SU-DHL-6 (cell line): ENCODE measurements at regions not wholly inside any gene's neighbourhood (a gene's known extent, or its start where the extent isn't known, plus 50 kb on each side); places are given as distances from the start of the nearest gene placed in this dataset.

Experiments used
- H2AFZ ChIP-seq: fragments of 200-600 bp; sonication (generic); 2 replicates; pipeline ENCODE4 v1.6.1; 2014; ENCODE audit warnings: low read depth, mild to moderate bottlenecking, moderate library complexity, mixed read lengths, antibody characterized with exemption, low read length; ENCODE audit not compliant: severe bottlenecking
- H3F3A ChIP-seq: fragments of 200-600 bp; shearing (Covaris generic); 2 replicates; pipeline ENCODE4 v1.6.0; 2016; ENCODE audit warnings: antibody characterized with exemption, mild to moderate bottlenecking; ENCODE audit not compliant: insufficient read depth
- H3K27ac ChIP-seq: fragments of 200-600 bp; sonication (generic); 2 replicates; pipeline ENCODE4 v1.5.1; 2016; ENCODE audit warnings: low read depth, mild to moderate bottlenecking, low read length, moderate library complexity, mixed read lengths
- H3K27me3 ChIP-seq: fragments of 200-600 bp; sonication (generic), shearing (Covaris generic); 2 replicates; pipeline ENCODE4 v1.6.0; 2014; ENCODE audit warnings: mild to moderate bottlenecking, low read length
- H3K36me3 ChIP-seq: fragments of 200-600 bp; sonication (generic); 2 replicates; pipeline ENCODE4 v1.6.1; 2014; ENCODE audit warnings: mild to moderate bottlenecking, low read length, mixed read lengths
- H3K4me2 ChIP-seq: fragments of 300-600, 200-600 bp; shearing (Covaris generic), sonication (generic); 2 replicates; pipeline ENCODE4 v1.6.0; 2014; ENCODE audit warnings: low read length, low read depth, mild to moderate bottlenecking; ENCODE audit not compliant: poor library complexity, severe bottlenecking
- H3K4me3 ChIP-seq: fragments of 200-600 bp; sonication (generic); 2 replicates; pipeline ENCODE4 v1.5.1; 2014; ENCODE audit warnings: antibody characterized with exemption, low read length, mild to moderate bottlenecking, mixed read lengths; ENCODE audit not compliant: insufficient read depth, poor library complexity, severe bottlenecking
- H3K79me2 ChIP-seq: fragments of 200-600 bp; sonication (generic); 2 replicates; pipeline ENCODE4 v1.6.1; 2014; ENCODE audit warnings: mild to moderate bottlenecking, low read length, moderate library complexity; ENCODE audit not compliant: insufficient read depth
- H3K9ac ChIP-seq: fragments of 200-600 bp; sonication (generic); 2 replicates; pipeline ENCODE4 v1.7.0; 2014; ENCODE audit warnings: mild to moderate bottlenecking, low read length
- H3K9me2 ChIP-seq: fragments of 200-600 bp; sonication (generic); replicated peaks from 2 replicates; pipeline ENCODE4 v1.6.1; 2014; ENCODE audit warnings: low read length; ENCODE audit not compliant: insufficient read depth
- H3K9me3 ChIP-seq: fragments of 200-600 bp; sonication (generic); 2 replicates; pipeline ENCODE4 v1.6.1; 2014; ENCODE audit warnings: low read length, mixed read lengths; ENCODE audit not compliant: insufficient read depth
- H4K20me1 ChIP-seq: fragments of 200-600 bp; sonication (generic); 2 replicates; pipeline ENCODE4 v1.6.1; 2014; ENCODE audit warnings: low read depth, mild to moderate bottlenecking, antibody characterized with exemption, low read length, moderate library complexity, mixed read lengths
- EZH2phosphoT487 ChIP-seq: fragments of 200-600 bp; sonication (generic), shearing (Covaris generic); conservative IDR thresholded peaks from 2 replicates; pipeline ENCODE4 v1.6.1; 2018; ENCODE audit warnings: mild to moderate bottlenecking, antibody characterized with exemption, low read length, moderate library complexity, mixed read lengths
- TF ChIP-seq, protein P1 (sequence below): fragments of 200-600 bp; sonication (generic); IDR thresholded peaks from one replicate; pipeline ENCODE4 v1.5.1; 2017; ENCODE audit warnings: antibody characterized with exemption, mild to moderate bottlenecking, low read length, moderate library complexity; ENCODE audit not compliant: insufficient read depth, poor library complexity, severe bottlenecking

DNA sequence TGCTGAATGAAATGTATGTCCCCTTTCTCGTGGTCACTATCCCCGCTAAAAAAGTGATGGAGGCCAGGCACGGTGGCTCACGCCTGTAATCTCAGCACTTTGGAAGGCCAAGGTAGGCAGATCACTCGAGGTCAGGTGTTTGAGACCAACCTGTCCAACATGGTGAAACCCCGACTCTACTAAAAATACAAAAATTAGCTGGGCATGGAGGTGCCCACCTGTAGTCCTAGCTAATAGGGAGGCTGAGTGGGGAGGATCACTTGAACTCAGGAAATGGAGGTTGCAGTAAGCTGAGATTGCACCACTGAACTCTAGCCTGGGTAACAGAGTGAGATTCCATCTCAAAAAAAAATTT is 91.4 kb upstream of the MKLN1 start:
- Histone ChIP-seq H4K20me1 (no peaks in the 10 kb centered on the region), H3K27me3 (no peaks in the 10 kb centered on the region), H3K9me3 (no peaks in the 10 kb centered on the region), H3F3A (peaks cover 11% of the 10 kb centered on the region; the same call in 1 of the 2 replicates), H3K27ac (no peak overlapping the region), H2AFZ (no peak overlapping the region), H3K79me2 (no peaks in the 10 kb centered on the region), H3K4me2 (no peak overlapping the region), H3K9me2 (no peaks in the 10 kb centered on the region), H3K9ac (no peak overlapping the region), H3K4me3 (no peak overlapping the region), H3K36me3 (no peaks in the 10 kb centered on the region)
- TF ChIP-seq, protein P1, sequence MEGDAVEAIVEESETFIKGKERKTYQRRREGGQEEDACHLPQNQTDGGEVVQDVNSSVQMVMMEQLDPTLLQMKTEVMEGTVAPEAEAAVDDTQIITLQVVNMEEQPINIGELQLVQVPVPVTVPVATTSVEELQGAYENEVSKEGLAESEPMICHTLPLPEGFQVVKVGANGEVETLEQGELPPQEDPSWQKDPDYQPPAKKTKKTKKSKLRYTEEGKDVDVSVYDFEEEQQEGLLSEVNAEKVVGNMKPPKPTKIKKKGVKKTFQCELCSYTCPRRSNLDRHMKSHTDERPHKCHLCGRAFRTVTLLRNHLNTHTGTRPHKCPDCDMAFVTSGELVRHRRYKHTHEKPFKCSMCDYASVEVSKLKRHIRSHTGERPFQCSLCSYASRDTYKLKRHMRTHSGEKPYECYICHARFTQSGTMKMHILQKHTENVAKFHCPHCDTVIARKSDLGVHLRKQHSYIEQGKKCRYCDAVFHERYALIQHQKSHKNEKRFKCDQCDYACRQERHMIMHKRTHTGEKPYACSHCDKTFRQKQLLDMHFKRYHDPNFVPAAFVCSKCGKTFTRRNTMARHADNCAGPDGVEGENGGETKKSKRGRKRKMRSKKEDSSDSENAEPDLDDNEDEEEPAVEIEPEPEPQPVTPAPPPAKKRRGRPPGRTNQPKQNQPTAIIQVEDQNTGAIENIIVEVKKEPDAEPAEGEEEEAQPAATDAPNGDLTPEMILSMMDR, result no peak
- TF ChIP-seq EZH2phosphoT487, result no peak

DNA sequence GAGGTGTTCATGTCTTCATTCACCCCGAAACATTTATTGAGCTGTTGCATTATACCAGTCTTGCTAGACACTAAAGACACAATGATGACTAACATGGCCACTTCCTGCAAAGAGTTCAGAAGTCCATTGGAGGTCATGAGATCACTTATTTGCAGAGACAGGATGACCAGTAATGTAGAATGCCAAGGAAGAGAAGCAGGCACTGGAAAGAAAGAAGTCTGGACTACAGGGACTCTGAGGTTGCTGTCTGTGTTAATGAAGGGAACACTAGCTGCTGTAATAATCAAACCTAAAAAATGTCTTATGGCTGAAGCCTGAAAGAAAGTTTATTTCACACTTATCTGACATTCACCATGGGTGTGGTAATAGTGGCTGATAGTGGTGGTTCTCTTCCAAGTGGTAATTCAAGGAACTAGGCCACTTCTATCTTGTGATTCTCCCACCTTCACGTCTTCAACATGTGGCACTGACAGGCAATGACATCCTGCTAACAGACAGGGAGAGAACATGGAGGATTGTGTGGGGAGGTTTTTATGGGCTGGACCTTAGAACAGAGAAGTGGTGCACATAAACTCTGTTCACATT is 89.2 kb upstream of the MKLN1 start:
- Histone ChIP-seq H2AFZ (no peak overlapping the region), H3K9ac (no peak overlapping the region), H3K4me2 (no peak overlapping the region), H3K27ac (no peak overlapping the region), H3K4me3 (no peak overlapping the region), H3K79me2 (no peaks in the 10 kb centered on the region), H4K20me1 (no peaks in the 10 kb centered on the region), H3K9me2 (no peaks in the 10 kb centered on the region), H3K36me3 (no peaks in the 10 kb centered on the region), H3K27me3 (no peaks in the 10 kb centered on the region), H3F3A (no peaks in the 10 kb centered on the region), H3K9me3 (no peaks in the 10 kb centered on the region)
- no peak for TF ChIP-seq EZH2phosphoT487
- TF ChIP-seq, protein P1, result no peak

DNA sequence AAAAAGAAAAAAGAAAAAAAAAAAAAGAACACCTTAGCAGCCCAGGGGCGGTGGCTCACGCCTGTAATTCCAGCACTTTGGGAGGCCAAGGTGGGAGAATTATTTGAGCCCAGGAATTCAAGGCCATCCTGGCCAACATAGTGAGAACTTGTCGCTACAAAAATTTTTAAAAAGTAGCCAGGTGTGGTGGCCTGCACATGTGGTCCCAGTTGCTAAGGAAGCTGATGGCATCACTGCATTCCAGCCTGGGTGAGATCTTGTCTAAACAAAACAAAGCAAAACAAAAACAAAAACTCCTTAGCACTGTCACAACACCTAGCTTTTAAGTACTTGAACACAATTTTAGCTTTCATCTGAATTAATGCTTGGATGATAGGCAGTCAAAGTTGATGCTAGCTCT is 86.3 kb upstream of the MKLN1 start:
- Histone ChIP-seq H3K9me3 (no peaks in the 10 kb centered on the region), H2AFZ (no peak overlapping the region), H3K36me3 (no peaks in the 10 kb centered on the region), H3K79me2 (no peaks in the 10 kb centered on the region), H4K20me1 (no peaks in the 10 kb centered on the region), H3K27ac (no peak overlapping the region), H3F3A (no peaks in the 10 kb centered on the region), H3K4me2 (no peak overlapping the region), H3K27me3 (no peaks in the 10 kb centered on the region), H3K4me3 (no peak overlapping the region), H3K9ac (no peak overlapping the region), H3K9me2 (no peaks in the 10 kb centered on the region)
- TF ChIP-seq, protein P1, result no peak
- no peak for TF ChIP-seq EZH2phosphoT487
